Glutamatergic neuron (in vitro differentiated cells): ENCODE measurements at regions not wholly inside any gene's neighbourhood (a gene's known extent, or its start where the extent isn't known, plus 50 kb on each side); places are given as distances from the start of the nearest gene placed in this dataset.

Source experiments
- DNase-seq: peaks from one replicate; pipeline ENCODE4 v3.0.0; 2022
- H3K27ac Mint-ChIP-seq: one replicate; pipeline ENCODE4 v1.8.0; 2020; ENCODE audit warnings: mild to moderate bottlenecking, mixed read lengths, inconsistent platforms; ENCODE audit not compliant: unreplicated experiment
- H3K27me3 Mint-ChIP-seq: one replicate; pipeline ENCODE4 v1.8.0; 2020; ENCODE audit warnings: mild to moderate bottlenecking, moderate library complexity, mixed read lengths, inconsistent platforms; ENCODE audit not compliant: unreplicated experiment
- H3K36me3 Mint-ChIP-seq: one replicate; pipeline ENCODE4 v1.8.0; 2020; ENCODE audit warnings: mild to moderate bottlenecking, mixed read lengths, inconsistent platforms; ENCODE audit not compliant: unreplicated experiment
- H3K4me1 Mint-ChIP-seq: one replicate; pipeline ENCODE4 v1.8.0; 2020; ENCODE audit warnings: mild to moderate bottlenecking, low read depth, mixed read lengths, inconsistent platforms; ENCODE audit not compliant: unreplicated experiment
- H3K4me3 Mint-ChIP-seq: one replicate; pipeline ENCODE4 v1.8.0; 2020; ENCODE audit warnings: mild to moderate bottlenecking, mixed read lengths, inconsistent platforms; ENCODE audit not compliant: unreplicated experiment
- H3K9me3 Mint-ChIP-seq: one replicate; pipeline ENCODE4 v1.8.0; 2020; ENCODE audit warnings: mild to moderate bottlenecking, moderate library complexity, mixed read lengths, inconsistent platforms; ENCODE audit not compliant: unreplicated experiment
- CTCF ChIP-seq: fragments of 200-600 bp; sonication (generic); IDR thresholded peaks from one replicate; pipeline ENCODE4 v1.5.0; 2021; ENCODE audit not compliant: partially characterized antibody, unreplicated experiment

- Mint-ChIP-seq H3K27ac (no peak overlapping the region), H3K36me3 (no peaks in the 10 kb centered on the region), H3K4me3 (no peak overlapping the region), H3K4me1 (peaks cover 3% of the 10 kb centered on the region), H3K27me3 (peaks cover 1% of the 10 kb centered on the region), H3K9me3 (peaks cover 8% of the 10 kb centered on the region)
- TF ChIP-seq CTCF: peak; percentile 88
- peak; percentile 91 for DNase-seq
These were observed 268.2 kb downstream of the CDC5L start for GRCh38 chr6:44655412-44656342.

GRCh38 chr6:44656691-44657090, 269.2 kb downstream of the CDC5L start:
- Mint-ChIP-seq H3K9me3 (peaks cover 7% of the 10 kb centered on the region), H3K4me3 (no peak overlapping the region), H3K27ac (no peak overlapping the region), H3K36me3 (no peaks in the 10 kb centered on the region), H3K4me1 (peaks cover 4% of the 10 kb centered on the region), H3K27me3 (peaks cover 1% of the 10 kb centered on the region)
- TF ChIP-seq CTCF: no peak
- no peak for DNase-seq

- Mint-ChIP-seq H3K36me3 (no peaks in the 10 kb centered on the region), H3K4me1 (peaks cover 4% of the 10 kb centered on the region), H3K27ac (no peak overlapping the region), H3K9me3 (peaks cover 7% of the 10 kb centered on the region), H3K27me3 (peaks cover 1% of the 10 kb centered on the region), H3K4me3 (no peak overlapping the region)
- no peak for TF ChIP-seq CTCF
- DNase-seq: no peak
These were observed 269.8 kb downstream of the CDC5L start for GRCh38 chr6:44657206-44657819.

GRCh38 chr6:44658571-44658970, 271.1 kb downstream of the CDC5L start:
- H3K27me3 Mint-ChIP-seq: peaks cover 3% of the 10 kb centered on the region
- DNase-seq: no peak
- TF ChIP-seq CTCF: no peak
- H3K9me3 Mint-ChIP-seq: peaks cover 7% of the 10 kb centered on the region
- H3K4me3 Mint-ChIP-seq: no peak overlapping the region
- no peak overlapping the region for H3K27ac Mint-ChIP-seq
- no peaks in the 10 kb centered on the region for H3K36me3 Mint-ChIP-seq
- peaks cover 4% of the 10 kb centered on the region for H3K4me1 Mint-ChIP-seq

- Mint-ChIP-seq H3K4me1 (peaks cover 4% of the 10 kb centered on the region), H3K27ac (no peak overlapping the region), H3K9me3 (peaks cover 7% of the 10 kb centered on the region), H3K4me3 (no peak overlapping the region), H3K27me3 (peaks cover 3% of the 10 kb centered on the region), H3K36me3 (no peaks in the 10 kb centered on the region)
- no peak for TF ChIP-seq CTCF
- DNase-seq: no peak
These were observed 272.2 kb downstream of the CDC5L start for GRCh38 chr6:44659726-44660125.
